Right atrium auricular region (tissue), 2 donors: ENCODE measurements at regions not wholly inside any gene's neighbourhood (a gene's known extent, or its start where the extent isn't known, plus 50 kb on each side); places are given as distances from the start of the nearest gene placed in this dataset.

ENCODE experiments used
- DNase-seq: peaks from one replicate; pipeline ENCODE4 v3.0.0-alpha.2; 2019; ENCODE audit warnings: low spot score
- H3K27ac ChIP-seq, 2 donors: fragments of 200-600 bp; sonication (generic); 1 replicate in 1 of 2; 2 replicates in 1 of 2; pipeline ENCODE4 v1.5.1; 2016 to 2019
- H3K27me3 ChIP-seq, 2 donors: fragments of 200-600 bp; sonication (generic); one replicate each; pipeline versions ENCODE4 v1.5.1 to v1.6.0; 2017 to 2019
- H3K36me3 ChIP-seq: fragments of 200-600 bp; sonication (generic); one replicate; pipeline ENCODE4 v1.5.1; 2016
- H3K4me1 ChIP-seq, 2 donors: fragments of 200-600 bp; sonication (generic); one replicate each; pipeline versions ENCODE4 v1.5.1 to v1.6.0; 2017 to 2019
- H3K4me3 ChIP-seq, 2 donors: fragments of 200-600 bp; sonication (generic); 1 replicate in 1 of 2; 2 replicates in 1 of 2; pipeline ENCODE4 v1.5.1; 2017 to 2019; ENCODE audit warnings: mild to moderate bottlenecking in 1 of 2, moderate library complexity in 1 of 2
- H3K9me3 ChIP-seq, 2 donors: fragments of 200-600 bp; sonication (generic); one replicate each; pipeline ENCODE4 v1.5.1; 2019
- CTCF ChIP-seq, 2 donors: fragments of 200-600 bp; sonication (generic); IDR thresholded peaks; one replicate each; pipeline ENCODE4 v1.5.1; 2019; ENCODE audit warnings: antibody characterized with exemption in 2 of 2

GRCh38 chr2:196362973-196363549, 191.7 kb upstream of the STK17B start:
- DNase-seq: no peak
- peaks cover 0 to 17% of the 10 kb centered on the region in 2 donors for H3K4me1 ChIP-seq
- H3K27me3 ChIP-seq: no peaks in the 10 kb centered on the region
- H3K9me3 ChIP-seq: no peaks in the 10 kb centered on the region
- peak overlapping the region in 1 of 2 donors; percentile 26 for H3K27ac ChIP-seq
- no peak for TF ChIP-seq CTCF (IDR thresholded peaks at IDR 0.05)
- no peaks in the 10 kb centered on the region for H3K36me3 ChIP-seq
- H3K4me3 ChIP-seq: no peak overlapping the region

GRCh38 chr2:196365145-196365544, 193.8 kb upstream of the STK17B start:
- Histone ChIP-seq H3K4me3 (no peak overlapping the region), H3K36me3 (no peaks in the 10 kb centered on the region), H3K4me1 (peaks cover 0 to 17% of the 10 kb centered on the region in 2 donors), H3K27ac (no peak overlapping the region), H3K9me3 (peaks cover 0 to 9% of the 10 kb centered on the region in 2 donors), H3K27me3 (no peaks in the 10 kb centered on the region)
- TF ChIP-seq CTCF (IDR thresholded peaks at IDR 0.05): no peak
- no peak for DNase-seq

- TF ChIP-seq CTCF (IDR thresholded peaks at IDR 0.05): no peak
- Histone ChIP-seq H3K4me3 (no peak overlapping the region), H3K36me3 (no peaks in the 10 kb centered on the region), H3K9me3 (peaks cover 0 to 9% of the 10 kb centered on the region in 2 donors), H3K27me3 (no peaks in the 10 kb centered on the region), H3K27ac (no peak overlapping the region), H3K4me1 (peaks cover 0 to 17% of the 10 kb centered on the region in 2 donors)
- no peak for DNase-seq
These were observed 194.5 kb upstream of the STK17B start for GRCh38 chr2:196365923-196366322.

- H3K27ac ChIP-seq: no peak overlapping the region
- H3K36me3 ChIP-seq: no peaks in the 10 kb centered on the region
- peaks cover 0 to 17% of the 10 kb centered on the region in 2 donors for H3K4me1 ChIP-seq
- H3K27me3 ChIP-seq: no peaks in the 10 kb centered on the region
- no peak for DNase-seq
- peaks cover 0 to 9% of the 10 kb centered on the region in 2 donors for H3K9me3 ChIP-seq
- TF ChIP-seq CTCF (IDR thresholded peaks at IDR 0.05): no peak
- no peak overlapping the region for H3K4me3 ChIP-seq
These were observed 196.3 kb upstream of the STK17B start for GRCh38 chr2:196367633-196368032.

DNA sequence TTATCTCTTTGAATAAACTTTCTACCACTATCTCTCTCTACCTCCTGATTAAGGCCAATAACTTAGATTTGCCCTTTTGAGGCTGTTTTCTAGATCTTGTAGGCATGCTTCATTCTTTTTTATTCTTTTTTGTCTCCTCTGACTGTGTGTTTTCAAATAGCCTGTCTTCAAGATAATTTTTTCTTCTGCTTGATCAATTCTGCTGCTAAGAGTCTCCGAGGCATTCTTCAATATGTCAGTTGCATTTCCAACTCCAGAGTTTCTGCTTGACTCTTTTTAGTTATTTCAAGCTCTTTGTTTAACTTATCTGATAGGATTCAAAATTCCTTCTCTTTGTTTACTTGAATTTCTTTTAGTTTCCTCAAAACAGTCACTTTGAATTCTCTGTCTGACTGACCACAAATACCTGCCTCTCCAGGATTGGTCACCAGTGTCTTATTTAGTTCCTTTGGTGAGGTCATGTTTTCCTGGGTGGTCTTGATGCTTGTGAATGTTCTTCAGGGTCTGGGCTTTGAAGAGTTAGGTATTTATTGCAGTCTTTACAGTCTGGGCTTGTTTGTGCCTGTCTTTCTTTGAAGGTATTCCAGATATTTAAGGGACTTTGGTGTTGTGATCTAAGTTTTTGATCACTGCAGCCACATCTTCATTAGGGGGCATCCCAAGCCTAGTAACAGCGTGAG, 197.3 kb upstream of the STK17B start:
- no peak for DNase-seq
- Histone ChIP-seq H3K27me3 (no peaks in the 10 kb centered on the region), H3K4me3 (no peak overlapping the region), H3K4me1 (peaks cover 0 to 16% of the 10 kb centered on the region in 2 donors), H3K9me3 (peaks cover 0 to 9% of the 10 kb centered on the region in 2 donors), H3K27ac (no peak overlapping the region), H3K36me3 (no peaks in the 10 kb centered on the region)
- no peak for TF ChIP-seq CTCF (IDR thresholded peaks at IDR 0.05)
